CD14-positive monocyte (primary cell): ENCODE measurements at regions not wholly inside any gene's neighbourhood (a gene's known extent, or its start where the extent isn't known, plus 50 kb on each side); places are given as distances from the start of the nearest gene placed in this dataset.

Experiments used
- DNase-seq, 3 donors: peaks; one replicate each; pipeline ENCODE4 v3.0.0-alpha.2; 2011 to 2022
- H2AFZ ChIP-seq: 2 replicates; pipeline ENCODE4 v1.6.0; 2012; ENCODE audit warnings: mild to moderate bottlenecking, low read depth, low read length, inconsistent platforms; ENCODE audit not compliant: insufficient read depth, poor library complexity, severe bottlenecking
- H3K27ac ChIP-seq, 2 donors: 1 replicate in 1 of 2; 2 replicates in 1 of 2; pipeline ENCODE4 v1.5.1; 2012 to 2013; ENCODE audit warnings: low read length in 2 of 2, control low read depth in 1 of 2, inconsistent platforms in 1 of 2, low read depth in 1 of 2, mild to moderate bottlenecking in 1 of 2
- H3K27me3 ChIP-seq, 2 donors: one replicate each; pipeline versions ENCODE4 v1.6.0 to v1.6.1; 2011 to 2013; ENCODE audit warnings: low read length in 2 of 2; ENCODE audit not compliant: control insufficient read depth in 2 of 2, insufficient read depth in 2 of 2
- H3K36me3 ChIP-seq, 2 donors: replicated peaks in 1 of 2; 1 replicate in 1 of 2; 2 replicates in 1 of 2; pipeline versions ENCODE4 v1.5.1 to v1.6.1; 2012 to 2013; ENCODE audit warnings: low read length in 2 of 2, control low read depth in 1 of 2, inconsistent platforms in 1 of 2, mild to moderate bottlenecking in 1 of 2; ENCODE audit not compliant: insufficient read depth in 2 of 2, control insufficient read depth in 1 of 2
- H3K4me1 ChIP-seq, 2 donors: 1 replicate in 1 of 2; 2 replicates in 1 of 2; pipeline versions ENCODE4 v1.5.1 to v1.6.1; 2012 to 2013; ENCODE audit warnings: low read length in 2 of 2, control low read depth in 1 of 2, inconsistent platforms in 1 of 2, mild to moderate bottlenecking in 1 of 2, moderate library complexity in 1 of 2; ENCODE audit not compliant: insufficient read depth in 2 of 2, control insufficient read depth in 1 of 2
- H3K4me2 ChIP-seq: replicated peaks from 2 replicates; pipeline ENCODE3; 2012; ENCODE audit warnings: low read length, moderate library complexity, mild to moderate bottlenecking; ENCODE audit not compliant: poor library complexity, severe bottlenecking; ENCODE audit errors: extremely low read depth
- H3K4me3 ChIP-seq, 3 experiments: fragments of 200-600 bp in 1 of 3; sonication (generic) in 1 of 3; replicated peaks in 1 of 3; 1 replicate in 2 of 3; 2 replicates in 1 of 3; pipeline ENCODE4 v1.5.1; 2011 to 2013; ENCODE audit warnings: low read length in 3 of 3, mild to moderate bottlenecking in 3 of 3, control low read depth in 2 of 3, low read depth in 2 of 3, inconsistent platforms in 1 of 3, moderate library complexity in 1 of 3
- H3K79me2 ChIP-seq: 2 replicates; pipeline ENCODE4 v1.6.0; 2012; ENCODE audit warnings: mild to moderate bottlenecking, control low read depth, inconsistent platforms, low read length, moderate library complexity; ENCODE audit not compliant: insufficient read depth
- H3K9ac ChIP-seq: 2 replicates; pipeline ENCODE4 v1.6.0; 2017; ENCODE audit warnings: low read length, mild to moderate bottlenecking; ENCODE audit not compliant: insufficient read depth, poor library complexity, severe bottlenecking
- H3K9me3 ChIP-seq, 2 donors: replicated peaks in 1 of 2; 1 replicate in 1 of 2; 2 replicates in 1 of 2; pipeline versions ENCODE4 v1.5.1 to v1.6.1; 2012 to 2013; ENCODE audit warnings: low read length in 2 of 2, control low read depth in 1 of 2; ENCODE audit not compliant: control insufficient read depth in 1 of 2, insufficient read depth in 1 of 2
- H4K20me1 ChIP-seq: 2 replicates; pipeline ENCODE4 v1.6.0; 2012; ENCODE audit warnings: mild to moderate bottlenecking, low read length, control low read depth, moderate library complexity; ENCODE audit not compliant: insufficient read depth
- H3K27ac Mint-ChIP-seq, 7 donors: one replicate each; pipeline ENCODE4 v1.8.0; 2020; ENCODE audit warnings: mild to moderate bottlenecking in 7 of 7, mixed read lengths in 7 of 7, moderate library complexity in 6 of 7, inconsistent platforms in 2 of 7
- H3K27me3 Mint-ChIP-seq, 3 donors: one replicate each; pipeline ENCODE4 v1.8.0; 2021 to 2022; ENCODE audit warnings: low read depth in 3 of 3, mild to moderate bottlenecking in 3 of 3, mixed read lengths in 3 of 3, moderate library complexity in 3 of 3, inconsistent platforms in 1 of 3
- H3K36me3 Mint-ChIP-seq, 2 donors: one replicate each; pipeline ENCODE4 v1.8.0; 2020; ENCODE audit warnings: mixed read lengths in 2 of 2, inconsistent platforms in 1 of 2, mild to moderate bottlenecking in 1 of 2
- H3K4me1 Mint-ChIP-seq: one replicate; pipeline ENCODE4 v1.8.0; 2020; ENCODE audit warnings: mild to moderate bottlenecking, mixed read lengths
- H3K4me3 Mint-ChIP-seq, 2 donors: one replicate each; pipeline ENCODE4 v1.8.0; 2020; ENCODE audit warnings: mild to moderate bottlenecking in 2 of 2, mixed read lengths in 2 of 2, moderate library complexity in 1 of 2
- H3K9me3 Mint-ChIP-seq, 7 donors: one replicate each; pipeline ENCODE4 v1.8.0; 2020 to 2022; ENCODE audit warnings: mixed read lengths in 7 of 7, mild to moderate bottlenecking in 6 of 7, moderate library complexity in 6 of 7, inconsistent platforms in 2 of 7
- WGBS: methylation state at CpG from one replicate; pipeline ENCODE4 v1.1.5; 2013; ENCODE audit warnings: missing lambda C conversion rate; ENCODE audit not compliant: insufficient coverage; 5-methylcytosine and 5-hydroxymethylcytosine counted together
- intact Hi-C, 2 donors: fragments of 100-400 bp; cut with micrococcal nuclease; formaldehyde crosslinking; loops; one replicate each; pipeline versions ENCODE4 v1.15.0 to v1.15.1; 2023
- TF ChIP-seq, protein P1 (sequence below): fragments of 200-600 bp; IDR thresholded peaks from one replicate; pipeline ENCODE4 v1.8.0; 2022; ENCODE audit warnings: antibody characterized with exemption, mild to moderate bottlenecking

DNA sequence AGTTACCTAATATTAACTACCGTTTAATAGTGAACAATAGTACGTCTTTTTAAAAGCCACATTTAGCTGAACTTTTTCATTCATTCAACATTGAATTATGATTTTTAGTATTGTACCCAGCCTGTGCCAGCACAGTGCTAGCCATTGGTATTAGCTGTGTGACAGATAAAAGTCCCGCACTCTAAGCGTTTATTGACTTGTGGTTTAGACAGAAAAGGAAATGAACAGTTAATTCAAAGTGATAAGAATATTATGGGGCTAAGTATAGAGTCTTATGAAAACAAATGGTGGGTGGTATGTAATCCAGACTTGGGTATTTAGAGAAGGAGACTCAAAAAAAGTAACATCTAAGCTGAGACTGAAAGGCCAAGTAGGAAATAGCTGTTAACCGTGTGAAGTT is 202.3 kb downstream of the RPS12 start:
- TF ChIP-seq, protein P1, sequence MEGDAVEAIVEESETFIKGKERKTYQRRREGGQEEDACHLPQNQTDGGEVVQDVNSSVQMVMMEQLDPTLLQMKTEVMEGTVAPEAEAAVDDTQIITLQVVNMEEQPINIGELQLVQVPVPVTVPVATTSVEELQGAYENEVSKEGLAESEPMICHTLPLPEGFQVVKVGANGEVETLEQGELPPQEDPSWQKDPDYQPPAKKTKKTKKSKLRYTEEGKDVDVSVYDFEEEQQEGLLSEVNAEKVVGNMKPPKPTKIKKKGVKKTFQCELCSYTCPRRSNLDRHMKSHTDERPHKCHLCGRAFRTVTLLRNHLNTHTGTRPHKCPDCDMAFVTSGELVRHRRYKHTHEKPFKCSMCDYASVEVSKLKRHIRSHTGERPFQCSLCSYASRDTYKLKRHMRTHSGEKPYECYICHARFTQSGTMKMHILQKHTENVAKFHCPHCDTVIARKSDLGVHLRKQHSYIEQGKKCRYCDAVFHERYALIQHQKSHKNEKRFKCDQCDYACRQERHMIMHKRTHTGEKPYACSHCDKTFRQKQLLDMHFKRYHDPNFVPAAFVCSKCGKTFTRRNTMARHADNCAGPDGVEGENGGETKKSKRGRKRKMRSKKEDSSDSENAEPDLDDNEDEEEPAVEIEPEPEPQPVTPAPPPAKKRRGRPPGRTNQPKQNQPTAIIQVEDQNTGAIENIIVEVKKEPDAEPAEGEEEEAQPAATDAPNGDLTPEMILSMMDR: no peak
- Histone ChIP-seq H3K9ac (no peak overlapping the region), H3K9me3 (no peaks in the 10 kb centered on the region), H2AFZ (no peak overlapping the region), H3K27me3 (no peaks in the 10 kb centered on the region), H3K79me2 (no peaks in the 10 kb centered on the region), H3K4me3 (no peak overlapping the region), H3K36me3 (no peaks in the 10 kb centered on the region), H3K27ac (no peak overlapping the region), H3K4me1 (no peaks in the 10 kb centered on the region), H3K4me2 (no peak overlapping the region), H4K20me1 (no peaks in the 10 kb centered on the region)
- H3K9me3 Mint-ChIP-seq: peaks cover 0 to 3% (median 0%) of the 10 kb centered on the region in 7 donors
- no peak for DNase-seq
- no peak overlapping the region for H3K4me3 Mint-ChIP-seq
- intact Hi-C loops: no loop called here
- H3K27ac Mint-ChIP-seq: no peak overlapping the region
- no peaks in the 10 kb centered on the region for H3K36me3 Mint-ChIP-seq
- H3K27me3 Mint-ChIP-seq: peaks cover 0 to 2% (median 0%) of the 10 kb centered on the region in 3 donors
- no peaks in the 10 kb centered on the region for H3K4me1 Mint-ChIP-seq
- 65% methylated on average over 3 of the region's 5 CpGs for WGBS

DNA sequence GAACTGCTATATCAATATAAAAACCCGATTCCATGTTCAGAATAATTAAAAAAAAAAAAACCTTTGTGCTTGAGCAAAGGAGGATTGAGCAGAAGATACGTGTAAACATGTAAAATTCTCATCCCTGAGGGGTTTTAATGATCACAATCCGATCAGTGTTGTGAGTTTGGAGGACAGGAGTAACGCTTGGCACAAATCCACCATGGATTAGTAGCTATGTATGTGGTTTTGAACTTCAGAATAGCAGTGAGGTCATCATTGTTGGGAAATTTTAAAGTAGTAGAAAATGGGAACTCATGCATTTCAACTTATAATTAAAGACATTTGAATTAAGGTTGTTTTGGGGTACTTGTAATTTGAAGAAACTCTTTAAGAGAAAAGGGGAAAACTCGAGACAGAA is 203.2 kb downstream of the RPS12 start:
- no peak overlapping the region for H3K4me2 ChIP-seq
- no peaks in the 10 kb centered on the region for H4K20me1 ChIP-seq
- H3K4me1 ChIP-seq: no peaks in the 10 kb centered on the region
- H3K9me3 Mint-ChIP-seq: peaks cover 0 to 3% (median 0%) of the 10 kb centered on the region in 7 donors
- no peaks in the 10 kb centered on the region for H3K36me3 Mint-ChIP-seq
- H3K36me3 ChIP-seq: no peaks in the 10 kb centered on the region
- peaks cover 0 to 2% (median 0%) of the 10 kb centered on the region in 3 donors for H3K27me3 Mint-ChIP-seq
- no peak overlapping the region for H3K9ac ChIP-seq
- H3K9me3 ChIP-seq: no peaks in the 10 kb centered on the region
- no peaks in the 10 kb centered on the region for H3K27me3 ChIP-seq
- no peak overlapping the region for H3K4me3 Mint-ChIP-seq
- no peak overlapping the region for H2AFZ ChIP-seq
- no peak overlapping the region for H3K27ac Mint-ChIP-seq
- DNase-seq: no peak
- H3K79me2 ChIP-seq: no peaks in the 10 kb centered on the region
- intact Hi-C loops: no loop called here
- 77% methylated on average over 2 of the region's 5 CpGs for WGBS
- no peak overlapping the region for H3K4me3 ChIP-seq
- H3K27ac ChIP-seq: no peak overlapping the region
- TF ChIP-seq, protein P1: no peak
- no peaks in the 10 kb centered on the region for H3K4me1 Mint-ChIP-seq
